Large intestine (tissue), 3 donors: ENCODE measurements at regions not wholly inside any gene's neighbourhood (a gene's known extent, or its start where the extent isn't known, plus 50 kb on each side); places are given as distances from the start of the nearest gene placed in this dataset.
"Not testable (repeated sequence)": the region's sequence is repeated elsewhere in the genome, so short reads cannot be mapped to it uniquely, and the experiment has no call there.

ENCODE experiments used
- DNase-seq, 2 donors: peaks; one replicate each; pipeline versions ENCODE4 v3.0.0 to v3.0.0-alpha.2; 2013
- H3K27ac ChIP-seq: one replicate; pipeline ENCODE4 v1.5.1; 2013; ENCODE audit warnings: low read length
- H3K27me3 ChIP-seq: 2 replicates; pipeline ENCODE4 v1.6.1; 2013; ENCODE audit warnings: low read length; ENCODE audit not compliant: control insufficient read depth, insufficient read depth
- H3K36me3 ChIP-seq: 2 replicates; pipeline ENCODE4 v1.6.1; 2013; ENCODE audit warnings: low read length; ENCODE audit not compliant: control insufficient read depth, insufficient read depth
- H3K4me1 ChIP-seq: one replicate; pipeline ENCODE4 v1.6.1; 2013; ENCODE audit warnings: low read length; ENCODE audit not compliant: control insufficient read depth, insufficient read depth
- H3K4me3 ChIP-seq: one replicate; pipeline ENCODE4 v1.5.1; 2013; ENCODE audit warnings: low read length
- H3K9me3 ChIP-seq: one replicate; pipeline ENCODE4 v1.6.1; 2013; ENCODE audit warnings: mild to moderate bottlenecking, low read depth, low read length, moderate library complexity; ENCODE audit not compliant: control insufficient read depth
- WGBS: methylation state at CpG from one replicate; pipeline ENCODE4 v1.1.5; 2013; ENCODE audit warnings: low lambda C conversion rate; ENCODE audit not compliant: insufficient coverage; 5-methylcytosine and 5-hydroxymethylcytosine counted together

GRCh38 chr12:82300611-82301010, 57.6 kb downstream of the CCDC59 start:
- DNase-seq: no peak
- Histone ChIP-seq H3K36me3 (no peaks in the 10 kb centered on the region), H3K27ac (no peak overlapping the region), H3K4me1 (no peaks in the 10 kb centered on the region), H3K27me3 (no peaks in the 10 kb centered on the region), H3K4me3 (no peak overlapping the region), H3K9me3 (no peaks in the 10 kb centered on the region)
- WGBS: no CpG with 5 or more reads among the region's 3 CpGs

GRCh38 chr12:82299319-82300025, 58.7 kb downstream of the CCDC59 start:
- Histone ChIP-seq H3K36me3 (no peaks in the 10 kb centered on the region), H3K9me3 (no peaks in the 10 kb centered on the region), H3K27me3 (no peaks in the 10 kb centered on the region), H3K4me3 (no peak overlapping the region), H3K27ac (no peak overlapping the region), H3K4me1 (no peaks in the 10 kb centered on the region)
- DNase-seq: no peak
- no CpG with 5 or more reads among the region's 2 CpGs for WGBS

GRCh38 chr12:82290415-82290814, 67.8 kb downstream of the CCDC59 start:
- no peak for DNase-seq
- no peak overlapping the region for H3K27ac ChIP-seq
- H3K4me3 ChIP-seq: no peak overlapping the region
- no peaks in the 10 kb centered on the region for H3K9me3 ChIP-seq
- H3K27me3 ChIP-seq: no peaks in the 10 kb centered on the region
- H3K36me3 ChIP-seq: no peaks in the 10 kb centered on the region
- no peaks in the 10 kb centered on the region for H3K4me1 ChIP-seq
- WGBS: no CpG with 5 or more reads among the region's 2 CpGs

GRCh38 chr12:82281335-82281734, 76.9 kb downstream of the CCDC59 start:
- not testable (repeated sequence) for H3K4me3 ChIP-seq, H3K4me1 ChIP-seq, H3K36me3 ChIP-seq, H3K27ac ChIP-seq, DNase-seq, H3K9me3 ChIP-seq, H3K27me3 ChIP-seq
- WGBS: no CpG with 5 or more reads among the region's 1 CpG

GRCh38 chr12:82279536-82280058, 78.6 kb downstream of the CCDC59 start:
- no peaks in the 10 kb centered on the region for H3K36me3 ChIP-seq
- H3K9me3 ChIP-seq: no peaks in the 10 kb centered on the region
- H3K4me3 ChIP-seq: no peak overlapping the region
- no peaks in the 10 kb centered on the region for H3K27me3 ChIP-seq
- no peak overlapping the region for H3K27ac ChIP-seq
- no peak for DNase-seq
- H3K4me1 ChIP-seq: no peaks in the 10 kb centered on the region
- 40% methylated on average over 1 of the region's 3 CpGs for WGBS

- Histone ChIP-seq H3K27ac (no peak overlapping the region), H3K4me3 (no peak overlapping the region), H3K9me3 (no peaks in the 10 kb centered on the region), H3K36me3 (no peaks in the 10 kb centered on the region), H3K4me1 (no peaks in the 10 kb centered on the region), H3K27me3 (no peaks in the 10 kb centered on the region)
- DNase-seq: no peak
- 88% methylated on average over 1 of the region's 4 CpGs for WGBS
Measured at GRCh38 chr12:82277582-82277981, 80.6 kb downstream of the CCDC59 start.

- WGBS: 86% methylated on average over 1 of the region's 4 CpGs
Measured at GRCh38 chr12:82242729-82243128, 115.5 kb downstream of the CCDC59 start.

GRCh38 chr12:82225871-82226270, 132.3 kb downstream of the CCDC59 start:
- DNase-seq: no peak
- no peaks in the 10 kb centered on the region for H3K36me3 ChIP-seq

More at GRCh38 chr12:82242729-82243128, 115.5 kb downstream of the CCDC59 start:
- Histone ChIP-seq H3K27ac (no peak overlapping the region), H3K27me3 (no peaks in the 10 kb centered on the region), H3K4me1 (no peaks in the 10 kb centered on the region), H3K36me3 (no peaks in the 10 kb centered on the region), H3K9me3 (peaks cover 3% of the 10 kb centered on the region), H3K4me3 (no peak overlapping the region)
- DNase-seq: no peak

GRCh38 chr12:82223426-82223825, 134.8 kb downstream of the CCDC59 start:
- WGBS: 87% methylated on average over 3 of the region's 4 CpGs
- Histone ChIP-seq H3K4me1 (no peaks in the 10 kb centered on the region), H3K27ac (no peak overlapping the region)

More at GRCh38 chr12:82225871-82226270, 132.3 kb downstream of the CCDC59 start:
- Histone ChIP-seq H3K27ac (no peak overlapping the region), H3K4me1 (no peaks in the 10 kb centered on the region), H3K4me3 (no peak overlapping the region), H3K27me3 (no peaks in the 10 kb centered on the region), H3K9me3 (no peaks in the 10 kb centered on the region)

GRCh38 chr12:82216475-82216874, 141.7 kb downstream of the CCDC59 start:
- no peak overlapping the region for H3K4me3 ChIP-seq
- WGBS: no CpG with 5 or more reads among the region's 6 CpGs
- H3K4me1 ChIP-seq: no peaks in the 10 kb centered on the region

More at GRCh38 chr12:82223426-82223825, 134.8 kb downstream of the CCDC59 start:
- no peaks in the 10 kb centered on the region for H3K9me3 ChIP-seq
- no peaks in the 10 kb centered on the region for H3K36me3 ChIP-seq
- no peaks in the 10 kb centered on the region for H3K27me3 ChIP-seq
- H3K4me3 ChIP-seq: no peak overlapping the region
- no peak for DNase-seq

GRCh38 chr12:82213761-82214160, 144.4 kb downstream of the CCDC59 start:
- 33% methylated on average over 1 of the region's 2 CpGs for WGBS
- H3K27ac ChIP-seq: no peak overlapping the region
- H3K4me1 ChIP-seq: no peaks in the 10 kb centered on the region
- H3K4me3 ChIP-seq: no peak overlapping the region
- H3K36me3 ChIP-seq: no peaks in the 10 kb centered on the region
- no peak for DNase-seq
- H3K27me3 ChIP-seq: no peaks in the 10 kb centered on the region
- peaks cover 6% of the 10 kb centered on the region for H3K9me3 ChIP-seq

More at GRCh38 chr12:82216475-82216874, 141.7 kb downstream of the CCDC59 start:
- no peak overlapping the region for H3K27ac ChIP-seq
- no peaks in the 10 kb centered on the region for H3K27me3 ChIP-seq
- no peaks in the 10 kb centered on the region for H3K36me3 ChIP-seq
- no peak for DNase-seq
- H3K9me3 ChIP-seq: no peaks in the 10 kb centered on the region
